Endothelial cell of umbilical vein (primary cell): ENCODE measurements at regions not wholly inside any gene's neighbourhood (a gene's known extent, or its start where the extent isn't known, plus 50 kb on each side); places are given as distances from the start of the nearest gene placed in this dataset.

Source experiments
- BruUV-seq: library from RNA; stranded (reverse); fragments of 400-500 nt; replicated peaks from 2 replicates; lab custom pipeline; 2021; lab: Mats Ljungman, UMichigan
- CTCF ChIA-PET: fragments of 300-600, 350-600 bp; sonication (Branson Sonifier 250); formaldehyde crosslinking; loops from one replicate; lab custom pipeline; 2021; ENCODE audit warnings: antibody characterized with exemption, inconsistent platforms; lab: Charles Lee
- POLR2A ChIA-PET: fragments of 300-600, 350-600 bp; sonication (Branson Sonifier 250); formaldehyde crosslinking; loops from one replicate; lab custom pipeline; 2021; ENCODE audit warnings: antibody characterized with exemption, inconsistent platforms; lab: Charles Lee
- DNase-seq: peaks from one replicate; pipeline ENCODE4 v3.0.0-alpha.2; 2011; ENCODE audit warnings: low read depth, low spot score
- FAIRE-seq: peaks from 2 replicates; lab custom pipeline; 2011; peaks lifted over from hg19 to GRCh38; lab: Jason Lieb, UNC
- H2AFZ ChIP-seq: 2 replicates; pipeline ENCODE4 v1.6.0; 2012; ENCODE audit warnings: low read depth, low read length, control low read depth, inconsistent platforms
- H3K27ac ChIP-seq: 2 replicates; pipeline ENCODE4 v1.5.1; 2011; ENCODE audit warnings: low read depth, mild to moderate bottlenecking, control low read depth, low read length, moderate library complexity; ENCODE audit not compliant: insufficient read depth
- H3K27me3 ChIP-seq, 2 experiments: 2 replicates each; pipeline versions ENCODE4 v1.6.0 to v1.6.1; 2011; ENCODE audit warnings: low read length in 2 of 2, mixed read lengths in 1 of 2; ENCODE audit not compliant: control insufficient read depth in 2 of 2, insufficient read depth in 2 of 2
- H3K36me3 ChIP-seq, 2 experiments: 2 replicates in 1 of 2; 3 replicates in 1 of 2; pipeline ENCODE4 v1.5.1; 2011; ENCODE audit warnings: low read length in 2 of 2, mild to moderate bottlenecking in 1 of 2, moderate library complexity in 1 of 2; ENCODE audit not compliant: control insufficient read depth in 2 of 2, insufficient read depth in 2 of 2; ENCODE audit errors: extremely low read depth in 1 of 2
- H3K4me1 ChIP-seq: 3 replicates; pipeline ENCODE4 v1.5.1; 2011; ENCODE audit warnings: mild to moderate bottlenecking, low read length; ENCODE audit not compliant: control insufficient read depth, insufficient read depth; ENCODE audit errors: extremely low read depth
- H3K4me2 ChIP-seq: 2 replicates; pipeline ENCODE4 v1.6.1; 2011; ENCODE audit warnings: low read length, control low read depth, mixed read lengths; ENCODE audit not compliant: insufficient read depth
- H3K4me3 ChIP-seq, 3 experiments: fragments of 200-600 bp in 1 of 3; sonication (generic), shearing (Covaris generic) in 1 of 3; replicated peaks in 1 of 3; 2 replicates each; pipeline ENCODE4 v1.5.1; 2011 to 2016; ENCODE audit warnings: control low read depth in 3 of 3, low read length in 3 of 3, mild to moderate bottlenecking in 2 of 3, inconsistent platforms in 1 of 3, low read depth in 1 of 3, moderate library complexity in 1 of 3; ENCODE audit not compliant: insufficient read depth in 1 of 3
- H3K79me2 ChIP-seq: 2 replicates; pipeline ENCODE4 v1.6.0; 2012; ENCODE audit warnings: low read length, inconsistent platforms; ENCODE audit not compliant: control insufficient read depth, insufficient read depth
- H3K9ac ChIP-seq: replicated peaks from 2 replicates; pipeline ENCODE3; 2011; ENCODE audit warnings: low read length, control low read depth; ENCODE audit not compliant: insufficient read depth; ENCODE audit errors: extremely low read depth
- H3K9me1 ChIP-seq: replicated peaks from 3 replicates; pipeline ENCODE4 v1.6.0; 2011; ENCODE audit warnings: mild to moderate bottlenecking, low read length; ENCODE audit not compliant: control insufficient read depth, insufficient read depth; ENCODE audit errors: extremely low read depth
- H3K9me3 ChIP-seq: replicated peaks from 2 replicates; pipeline ENCODE4 v1.5.1; 2012; ENCODE audit warnings: low read length, inconsistent platforms; ENCODE audit not compliant: control insufficient read depth, insufficient read depth
- H4K20me1 ChIP-seq: replicated peaks from 2 replicates; pipeline ENCODE3; 2011; ENCODE audit warnings: mild to moderate bottlenecking, low read length; ENCODE audit not compliant: control insufficient read depth, insufficient read depth; ENCODE audit errors: extremely low read depth
- EZH2 ChIP-seq: IDR thresholded peaks from 2 replicates; pipeline ENCODE4 v1.6.1; 2012; ENCODE audit warnings: borderline replicate concordance, low read depth, mild to moderate bottlenecking, moderate library complexity, low read length, inconsistent platforms; ENCODE audit not compliant: severe bottlenecking
- FOS ChIP-seq: IDR thresholded peaks from 2 replicates; pipeline ENCODE4 v1.6.1; 2011; ENCODE audit warnings: mild to moderate bottlenecking, low read length, moderate library complexity, borderline replicate concordance; ENCODE audit not compliant: insufficient read depth
- GATA2 ChIP-seq: IDR thresholded peaks from 2 replicates; pipeline ENCODE4 v1.7.0; 2011; ENCODE audit warnings: low read depth, mild to moderate bottlenecking, moderate library complexity, mixed read lengths, low read length; ENCODE audit not compliant: insufficient read length, insufficient read depth
- JUN ChIP-seq: IDR thresholded peaks from 2 replicates; pipeline ENCODE4 v1.6.1; 2011; ENCODE audit warnings: borderline replicate concordance, low read depth; ENCODE audit not compliant: insufficient read length, insufficient read depth
- MYC ChIP-seq: IDR thresholded peaks from one replicate; pipeline ENCODE4 v1.6.1; 2011; ENCODE audit warnings: mild to moderate bottlenecking, low read depth, low read length
- POLR2A ChIP-seq: IDR thresholded peaks from 2 replicates; pipeline ENCODE4 v1.6.1; 2012; ENCODE audit warnings: low read depth, mild to moderate bottlenecking, control low read depth, low read length
- POLR2AphosphoS5 ChIP-seq: IDR thresholded peaks from 2 replicates; pipeline ENCODE4 v1.6.1; 2012; ENCODE audit warnings: low read depth, mild to moderate bottlenecking, control low read depth, low read length, moderate library complexity; ENCODE audit not compliant: insufficient read depth
- dilution Hi-C: fragments of 300-500 bp; cut with MboI; formaldehyde crosslinking; loops from one replicate; pipeline ENCODE4 v1.15.0; 2019; ENCODE audit warnings: low sequenced_read_pairs; ENCODE audit not compliant: extremely low pct_ligation_motif_present
- intact Hi-C: fragments of 100-400 bp; cut with micrococcal nuclease; formaldehyde crosslinking; loops from one replicate; pipeline ENCODE4 v1.10.0; 2022
- TF ChIP-seq, protein P1 (sequence below), 2 donors: IDR thresholded peaks; 1 replicate in 1 of 2; 2 replicates in 1 of 2; pipeline ENCODE4 v1.5.1; 2011; ENCODE audit warnings: low read length in 2 of 2, mild to moderate bottlenecking in 2 of 2, moderate library complexity in 2 of 2, control low read depth in 1 of 2, inconsistent platforms in 1 of 2, low read depth in 1 of 2; ENCODE audit not compliant: insufficient read depth in 1 of 2; ENCODE audit errors: extremely low read depth in 1 of 2
- TF ChIP-seq, protein P2 (sequence below): IDR thresholded peaks from 2 replicates; pipeline ENCODE4 v1.6.1; 2011; ENCODE audit not compliant: insufficient read depth, insufficient read length

GRCh38 chr6:137332637-137333280 lies 113.6 kb upstream of the IFNGR1 start:
- no peaks in the 10 kb centered on the region for H4K20me1 ChIP-seq
- POLR2A ChIA-PET, result no interaction called here
- no peak overlapping the region for H3K9ac ChIP-seq
- H2AFZ ChIP-seq, result no peak overlapping the region
- H3K27me3 ChIP-seq, result peaks cover 0 to 3% of the 10 kb centered on the region in 2 experiments
- no peak overlapping the region for H3K4me2 ChIP-seq
- no peak overlapping the region for H3K4me3 ChIP-seq
- FAIRE-seq, result no peak
- no peaks in the 10 kb centered on the region for H3K9me3 ChIP-seq
- dilution Hi-C loops, result no loop called here
- CTCF ChIA-PET, result interaction anchor here (1.0 to 2.0 kb wide), 2 partner anchors 16 to 18 kb away, joined by 3 to 8 read pairs; no protein-coding TSS in a partner anchor
- no peak for TF ChIP-seq POLR2AphosphoS5
- TF ChIP-seq, protein P1, sequence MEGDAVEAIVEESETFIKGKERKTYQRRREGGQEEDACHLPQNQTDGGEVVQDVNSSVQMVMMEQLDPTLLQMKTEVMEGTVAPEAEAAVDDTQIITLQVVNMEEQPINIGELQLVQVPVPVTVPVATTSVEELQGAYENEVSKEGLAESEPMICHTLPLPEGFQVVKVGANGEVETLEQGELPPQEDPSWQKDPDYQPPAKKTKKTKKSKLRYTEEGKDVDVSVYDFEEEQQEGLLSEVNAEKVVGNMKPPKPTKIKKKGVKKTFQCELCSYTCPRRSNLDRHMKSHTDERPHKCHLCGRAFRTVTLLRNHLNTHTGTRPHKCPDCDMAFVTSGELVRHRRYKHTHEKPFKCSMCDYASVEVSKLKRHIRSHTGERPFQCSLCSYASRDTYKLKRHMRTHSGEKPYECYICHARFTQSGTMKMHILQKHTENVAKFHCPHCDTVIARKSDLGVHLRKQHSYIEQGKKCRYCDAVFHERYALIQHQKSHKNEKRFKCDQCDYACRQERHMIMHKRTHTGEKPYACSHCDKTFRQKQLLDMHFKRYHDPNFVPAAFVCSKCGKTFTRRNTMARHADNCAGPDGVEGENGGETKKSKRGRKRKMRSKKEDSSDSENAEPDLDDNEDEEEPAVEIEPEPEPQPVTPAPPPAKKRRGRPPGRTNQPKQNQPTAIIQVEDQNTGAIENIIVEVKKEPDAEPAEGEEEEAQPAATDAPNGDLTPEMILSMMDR (IDR thresholded peaks at IDR 0.05; ENCODE audit: extremely low read depth in 1 of 2, insufficient read depth in 1 of 2, low read depth in 1 of 2, low read length in 2 of 2), result no peak
- TF ChIP-seq POLR2A, result no peak
- TF ChIP-seq EZH2, result no peak
- TF ChIP-seq JUN, result no peak
- TF ChIP-seq FOS, result no peak
- TF ChIP-seq MYC, result no peak
- TF ChIP-seq, protein P2, sequence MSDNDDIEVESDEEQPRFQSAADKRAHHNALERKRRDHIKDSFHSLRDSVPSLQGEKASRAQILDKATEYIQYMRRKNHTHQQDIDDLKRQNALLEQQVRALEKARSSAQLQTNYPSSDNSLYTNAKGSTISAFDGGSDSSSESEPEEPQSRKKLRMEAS, result no peak
- TF ChIP-seq GATA2, result no peak
- no peaks in the 10 kb centered on the region for H3K36me3 ChIP-seq
- DNase-seq, result no peak
- H3K79me2 ChIP-seq, result no peaks in the 10 kb centered on the region
- H3K9me1 ChIP-seq, result no peaks in the 10 kb centered on the region
- no peak overlapping the region for H3K27ac ChIP-seq
- BruUV-seq, result no TSS peak
- H3K4me1 ChIP-seq, result no peaks in the 10 kb centered on the region
- intact Hi-C loops, result no loop called here
